GM23338 (cell line): ENCODE measurements at regions not wholly inside any gene's neighbourhood (a gene's known extent, or its start where the extent isn't known, plus 50 kb on each side); places are given as distances from the start of the nearest gene placed in this dataset.

Source experiments
- ATAC-seq: fragments of 200-7000 bp; cut with Tn5 transposase; 3 replicates; pipeline ENCODE4 v1.9.1; 2020
- DNase-seq: peaks from one replicate; pipeline ENCODE4 v3.0.0-alpha.2; 2015; ENCODE audit warnings: low spot score
- H2AFZ ChIP-seq: fragments of 200-600 bp; sonication (generic); 2 replicates; pipeline ENCODE4 v1.8.0; 2016; ENCODE audit warnings: antibody characterized with exemption, mild to moderate bottlenecking, moderate library complexity
- H3F3A ChIP-seq: fragments of 200-600 bp; sonication (generic); replicated peaks from 2 replicates; pipeline ENCODE4 v1.8.0; 2017; ENCODE audit warnings: antibody characterized with exemption, mixed run types, low read depth
- H3K27ac ChIP-seq: fragments of 200-600 bp; sonication (generic); 2 replicates; pipeline ENCODE4 v1.6.1; 2016; ENCODE audit warnings: low read depth
- H3K27me3 ChIP-seq: fragments of 200-600 bp; sonication (generic); 2 replicates; pipeline ENCODE4 v1.8.0; 2016; ENCODE audit warnings: mild to moderate bottlenecking, mixed run types, moderate library complexity; ENCODE audit not compliant: insufficient read depth
- H3K36me3 ChIP-seq: fragments of 200-600 bp; sonication (generic); 2 replicates; pipeline ENCODE4 v1.8.0; 2016; ENCODE audit warnings: mild to moderate bottlenecking; ENCODE audit not compliant: insufficient read depth
- H3K4me1 ChIP-seq: fragments of 200-600 bp; sonication (generic); 2 replicates; pipeline ENCODE4 v1.8.0; 2016; ENCODE audit warnings: mild to moderate bottlenecking, moderate library complexity; ENCODE audit not compliant: insufficient read depth
- H3K4me2 ChIP-seq: fragments of 200-600 bp; sonication (generic); 2 replicates; pipeline ENCODE4 v1.7.1; 2017; ENCODE audit warnings: mixed run types
- H3K4me3 ChIP-seq: fragments of 200-600 bp; sonication (generic); 2 replicates; pipeline ENCODE4 v1.6.1; 2016; ENCODE audit warnings: mixed run types
- H3K79me2 ChIP-seq: fragments of 200-600 bp; sonication (generic); replicated peaks from 2 replicates; pipeline ENCODE4 v1.8.0; 2017; ENCODE audit warnings: mild to moderate bottlenecking; ENCODE audit not compliant: insufficient read depth
- H3K9me2 ChIP-seq: fragments of 200-600 bp; sonication (generic); 2 replicates; pipeline ENCODE4 v1.8.0; 2017; ENCODE audit not compliant: insufficient read depth
- H4K20me1 ChIP-seq: fragments of 200-600 bp; sonication (generic); replicated peaks from 2 replicates; pipeline ENCODE4 v1.8.0; 2017; ENCODE audit warnings: mild to moderate bottlenecking; ENCODE audit not compliant: insufficient read depth
- H3K27ac Mint-ChIP-seq: 2 replicates; pipeline ENCODE4 v1.8.0; 2020; ENCODE audit warnings: inconsistent platforms, mild to moderate bottlenecking, moderate library complexity, mixed read lengths
- H3K27me3 Mint-ChIP-seq: 3 replicates; pipeline ENCODE4 v1.8.0; 2022; ENCODE audit warnings: low read depth, mild to moderate bottlenecking, moderate library complexity, mixed read lengths, inconsistent platforms; ENCODE audit not compliant: insufficient read depth, poor library complexity
- H3K36me3 Mint-ChIP-seq: 3 replicates; pipeline ENCODE4 v1.8.0; 2021; ENCODE audit warnings: low read depth, mild to moderate bottlenecking, inconsistent platforms, moderate library complexity, mixed read lengths
- H3K4me1 Mint-ChIP-seq: 3 replicates; pipeline ENCODE4 v1.8.0; 2020; ENCODE audit warnings: mild to moderate bottlenecking, inconsistent platforms, mixed read lengths
- H3K4me3 Mint-ChIP-seq: 3 replicates; pipeline ENCODE4 v1.8.0; 2021; ENCODE audit warnings: moderate library complexity, mild to moderate bottlenecking, inconsistent platforms, mixed read lengths
- H3K9me3 Mint-ChIP-seq: 3 replicates; pipeline ENCODE4 v1.8.0; 2020; ENCODE audit warnings: moderate library complexity, mild to moderate bottlenecking, inconsistent platforms, mixed read lengths
- CREB1 ChIP-seq: fragments of 250-450 bp; sonication (Bioruptor Pico); IDR thresholded peaks from 2 replicates; pipeline ENCODE4 v1.5.0; 2020; ENCODE audit warnings: low read depth, mild to moderate bottlenecking, moderate library complexity
- CTCF ChIP-seq, 2 experiments: fragments of 200-600 bp in 1 of 2; sonication (generic) in 1 of 2; conservative IDR thresholded peaks; 2 replicates each; pipeline versions ENCODE4 v1.5.1 to v1.6.1; 2016 to 2017; ENCODE audit warnings: antibody characterized with exemption in 2 of 2, low read depth in 2 of 2, mild to moderate bottlenecking in 2 of 2, moderate library complexity in 1 of 2
- EZH2 ChIP-seq: fragments of 200-600 bp; sonication (generic); IDR thresholded peaks from one replicate; pipeline ENCODE4 v1.8.0; 2017; ENCODE audit warnings: antibody characterized with exemption, mild to moderate bottlenecking, low read depth; ENCODE audit not compliant: unreplicated experiment
- EZH2phosphoT487 ChIP-seq: fragments of 200-600 bp; sonication (generic); IDR thresholded peaks from one replicate; pipeline ENCODE4 v1.8.1; 2018; ENCODE audit warnings: antibody characterized with exemption; ENCODE audit not compliant: unreplicated experiment
- JUNB ChIP-seq: IDR thresholded peaks from one replicate; pipeline ENCODE4 v1.6.1; 2016; ENCODE audit warnings: antibody characterized with exemption; ENCODE audit not compliant: unreplicated experiment
- STAT1 ChIP-seq: IDR thresholded peaks from one replicate; pipeline ENCODE4 v1.6.1; 2016; ENCODE audit warnings: antibody characterized with exemption; ENCODE audit not compliant: unreplicated experiment
- ZNF114 ChIP-seq: fragments of 250-450 bp; sonication (Bioruptor Pico); IDR thresholded peaks from 2 replicates; pipeline ENCODE4 v1.5.0; 2020; ENCODE audit warnings: mild to moderate bottlenecking, moderate library complexity
- TF ChIP-seq, protein P1 (sequence below): IDR thresholded peaks from 2 replicates; pipeline ENCODE4 v1.6.1; 2016; ENCODE audit warnings: antibody characterized with exemption
- TF ChIP-seq, protein P2 (sequence below): IDR thresholded peaks from one replicate; pipeline ENCODE4 v1.6.1; 2018; ENCODE audit warnings: antibody characterized with exemption; ENCODE audit not compliant: unreplicated experiment
- TF ChIP-seq, protein P3 (sequence below): fragments of 250-450 bp; sonication (Bioruptor Pico); IDR thresholded peaks from 2 replicates; pipeline ENCODE4 v1.5.0; 2020; ENCODE audit warnings: mild to moderate bottlenecking, moderate library complexity

GRCh38 chr12:17593715-17594406 lies 496.1 kb downstream of the RERGL start (continued):
- TF ChIP-seq, protein P1, sequence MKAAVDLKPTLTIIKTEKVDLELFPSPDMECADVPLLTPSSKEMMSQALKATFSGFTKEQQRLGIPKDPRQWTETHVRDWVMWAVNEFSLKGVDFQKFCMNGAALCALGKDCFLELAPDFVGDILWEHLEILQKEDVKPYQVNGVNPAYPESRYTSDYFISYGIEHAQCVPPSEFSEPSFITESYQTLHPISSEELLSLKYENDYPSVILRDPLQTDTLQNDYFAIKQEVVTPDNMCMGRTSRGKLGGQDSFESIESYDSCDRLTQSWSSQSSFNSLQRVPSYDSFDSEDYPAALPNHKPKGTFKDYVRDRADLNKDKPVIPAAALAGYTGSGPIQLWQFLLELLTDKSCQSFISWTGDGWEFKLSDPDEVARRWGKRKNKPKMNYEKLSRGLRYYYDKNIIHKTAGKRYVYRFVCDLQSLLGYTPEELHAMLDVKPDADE = no peak
- no peak for TF ChIP-seq CREB1 (CRISPR knock-in tag)

GRCh38 chr12:17592472-17592871 lies 497.5 kb downstream of the RERGL start:
- Histone ChIP-seq H3K36me3 (no peaks in the 10 kb centered on the region), H3K4me2 (no peak overlapping the region), H3F3A (no peaks in the 10 kb centered on the region), H3K27me3 (no peaks in the 10 kb centered on the region), H4K20me1 (no peaks in the 10 kb centered on the region), H3K27ac (no peak overlapping the region), H2AFZ (no peak overlapping the region), H3K79me2 (no peaks in the 10 kb centered on the region), H3K4me1 (no peaks in the 10 kb centered on the region; the same call in 1 of the 2 replicates), H3K4me3 (no peak overlapping the region), H3K9me2 (no peaks in the 10 kb centered on the region)
- Mint-ChIP-seq H3K9me3 (no peaks in the 10 kb centered on the region), H3K27me3 (no peaks in the 10 kb centered on the region), H3K27ac (no peak overlapping the region), H3K4me1 (peaks cover 14% of the 10 kb centered on the region; the same call in 2 of the 3 replicates), H3K36me3 (no peaks in the 10 kb centered on the region), H3K4me3 (no peak overlapping the region)
- TF ChIP-seq JUNB (no peak), CREB1 (CRISPR knock-in tag) (no peak), EZH2 (no peak), CTCF (conservative IDR thresholded peaks at IDR 0.05; ENCODE audit: low read depth in 2 of 2) (no peak), EZH2phosphoT487 (no peak), STAT1 (no peak), ZNF114 (no peak)
- TF ChIP-seq, protein P2, sequence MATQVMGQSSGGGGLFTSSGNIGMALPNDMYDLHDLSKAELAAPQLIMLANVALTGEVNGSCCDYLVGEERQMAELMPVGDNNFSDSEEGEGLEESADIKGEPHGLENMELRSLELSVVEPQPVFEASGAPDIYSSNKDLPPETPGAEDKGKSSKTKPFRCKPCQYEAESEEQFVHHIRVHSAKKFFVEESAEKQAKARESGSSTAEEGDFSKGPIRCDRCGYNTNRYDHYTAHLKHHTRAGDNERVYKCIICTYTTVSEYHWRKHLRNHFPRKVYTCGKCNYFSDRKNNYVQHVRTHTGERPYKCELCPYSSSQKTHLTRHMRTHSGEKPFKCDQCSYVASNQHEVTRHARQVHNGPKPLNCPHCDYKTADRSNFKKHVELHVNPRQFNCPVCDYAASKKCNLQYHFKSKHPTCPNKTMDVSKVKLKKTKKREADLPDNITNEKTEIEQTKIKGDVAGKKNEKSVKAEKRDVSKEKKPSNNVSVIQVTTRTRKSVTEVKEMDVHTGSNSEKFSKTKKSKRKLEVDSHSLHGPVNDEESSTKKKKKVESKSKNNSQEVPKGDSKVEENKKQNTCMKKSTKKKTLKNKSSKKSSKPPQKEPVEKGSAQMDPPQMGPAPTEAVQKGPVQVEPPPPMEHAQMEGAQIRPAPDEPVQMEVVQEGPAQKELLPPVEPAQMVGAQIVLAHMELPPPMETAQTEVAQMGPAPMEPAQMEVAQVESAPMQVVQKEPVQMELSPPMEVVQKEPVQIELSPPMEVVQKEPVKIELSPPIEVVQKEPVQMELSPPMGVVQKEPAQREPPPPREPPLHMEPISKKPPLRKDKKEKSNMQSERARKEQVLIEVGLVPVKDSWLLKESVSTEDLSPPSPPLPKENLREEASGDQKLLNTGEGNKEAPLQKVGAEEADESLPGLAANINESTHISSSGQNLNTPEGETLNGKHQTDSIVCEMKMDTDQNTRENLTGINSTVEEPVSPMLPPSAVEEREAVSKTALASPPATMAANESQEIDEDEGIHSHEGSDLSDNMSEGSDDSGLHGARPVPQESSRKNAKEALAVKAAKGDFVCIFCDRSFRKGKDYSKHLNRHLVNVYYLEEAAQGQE = no peak
- TF ChIP-seq, protein P1 = no peak
- TF ChIP-seq, protein P3, sequence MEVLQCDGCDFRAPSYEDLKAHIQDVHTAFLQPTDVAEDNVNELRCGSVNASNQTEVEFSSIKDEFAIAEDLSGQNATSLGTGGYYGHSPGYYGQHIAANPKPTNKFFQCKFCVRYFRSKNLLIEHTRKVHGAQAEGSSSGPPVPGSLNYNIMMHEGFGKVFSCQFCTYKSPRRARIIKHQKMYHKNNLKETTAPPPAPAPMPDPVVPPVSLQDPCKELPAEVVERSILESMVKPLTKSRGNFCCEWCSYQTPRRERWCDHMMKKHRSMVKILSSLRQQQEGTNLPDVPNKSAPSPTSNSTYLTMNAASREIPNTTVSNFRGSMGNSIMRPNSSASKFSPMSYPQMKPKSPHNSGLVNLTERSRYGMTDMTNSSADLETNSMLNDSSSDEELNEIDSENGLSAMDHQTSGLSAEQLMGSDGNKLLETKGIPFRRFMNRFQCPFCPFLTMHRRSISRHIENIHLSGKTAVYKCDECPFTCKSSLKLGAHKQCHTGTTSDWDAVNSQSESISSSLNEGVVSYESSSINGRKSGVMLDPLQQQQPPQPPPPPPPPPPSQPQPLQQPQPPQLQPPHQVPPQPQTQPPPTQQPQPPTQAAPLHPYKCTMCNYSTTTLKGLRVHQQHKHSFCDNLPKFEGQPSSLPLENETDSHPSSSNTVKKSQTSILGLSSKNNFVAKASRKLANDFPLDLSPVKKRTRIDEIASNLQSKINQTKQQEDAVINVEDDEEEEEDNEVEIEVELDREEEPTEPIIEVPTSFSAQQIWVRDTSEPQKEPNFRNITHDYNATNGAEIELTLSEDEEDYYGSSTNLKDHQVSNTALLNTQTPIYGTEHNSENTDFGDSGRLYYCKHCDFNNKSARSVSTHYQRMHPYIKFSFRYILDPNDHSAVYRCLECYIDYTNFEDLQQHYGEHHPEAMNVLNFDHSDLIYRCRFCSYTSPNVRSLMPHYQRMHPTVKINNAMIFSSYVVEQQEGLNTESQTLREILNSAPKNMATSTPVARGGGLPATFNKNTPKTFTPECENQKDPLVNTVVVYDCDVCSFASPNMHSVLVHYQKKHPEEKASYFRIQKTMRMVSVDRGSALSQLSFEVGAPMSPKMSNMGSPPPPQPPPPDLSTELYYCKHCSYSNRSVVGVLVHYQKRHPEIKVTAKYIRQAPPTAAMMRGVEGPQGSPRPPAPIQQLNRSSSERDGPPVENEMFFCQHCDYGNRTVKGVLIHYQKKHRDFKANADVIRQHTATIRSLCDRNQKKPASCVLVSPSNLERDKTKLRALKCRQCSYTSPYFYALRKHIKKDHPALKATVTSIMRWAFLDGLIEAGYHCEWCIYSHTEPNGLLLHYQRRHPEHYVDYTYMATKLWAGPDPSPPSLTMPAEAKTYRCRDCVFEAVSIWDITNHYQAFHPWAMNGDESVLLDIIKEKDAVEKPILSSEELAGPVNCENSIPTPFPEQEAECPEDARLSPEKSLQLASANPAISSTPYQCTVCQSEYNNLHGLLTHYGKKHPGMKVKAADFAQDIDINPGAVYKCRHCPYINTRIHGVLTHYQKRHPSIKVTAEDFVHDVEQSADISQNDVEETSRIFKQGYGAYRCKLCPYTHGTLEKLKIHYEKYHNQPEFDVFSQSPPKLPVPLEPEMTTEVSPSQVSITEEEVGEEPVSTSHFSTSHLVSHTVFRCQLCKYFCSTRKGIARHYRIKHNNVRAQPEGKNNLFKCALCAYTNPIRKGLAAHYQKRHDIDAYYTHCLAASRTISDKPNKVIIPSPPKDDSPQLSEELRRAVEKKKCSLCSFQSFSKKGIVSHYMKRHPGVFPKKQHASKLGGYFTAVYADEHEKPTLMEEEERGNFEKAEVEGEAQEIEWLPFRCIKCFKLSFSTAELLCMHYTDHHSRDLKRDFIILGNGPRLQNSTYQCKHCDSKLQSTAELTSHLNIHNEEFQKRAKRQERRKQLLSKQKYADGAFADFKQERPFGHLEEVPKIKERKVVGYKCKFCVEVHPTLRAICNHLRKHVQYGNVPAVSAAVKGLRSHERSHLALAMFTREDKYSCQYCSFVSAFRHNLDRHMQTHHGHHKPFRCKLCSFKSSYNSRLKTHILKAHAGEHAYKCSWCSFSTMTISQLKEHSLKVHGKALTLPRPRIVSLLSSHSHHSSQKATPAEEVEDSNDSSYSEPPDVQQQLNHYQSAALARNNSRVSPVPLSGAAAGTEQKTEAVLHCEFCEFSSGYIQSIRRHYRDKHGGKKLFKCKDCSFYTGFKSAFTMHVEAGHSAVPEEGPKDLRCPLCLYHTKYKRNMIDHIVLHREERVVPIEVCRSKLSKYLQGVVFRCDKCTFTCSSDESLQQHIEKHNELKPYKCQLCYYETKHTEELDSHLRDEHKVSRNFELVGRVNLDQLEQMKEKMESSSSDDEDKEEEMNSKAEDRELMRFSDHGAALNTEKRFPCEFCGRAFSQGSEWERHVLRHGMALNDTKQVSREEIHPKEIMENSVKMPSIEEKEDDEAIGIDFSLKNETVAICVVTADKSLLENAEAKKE (CRISPR knock-in tag) = no peak
- no peak for DNase-seq
- ATAC-seq = no peak
